Body of pancreas (tissue), 4 donors: ENCODE measurements at regions not wholly inside any gene's neighbourhood (a gene's known extent, or its start where the extent isn't known, plus 50 kb on each side); places are given as distances from the start of the nearest gene placed in this dataset.

Experiments used
- POLR2A ChIP-seq, 3 donors: fragments of 450-650 bp; IDR thresholded peaks; one replicate each; pipeline ENCODE4 v1.6.1; 2016; ENCODE audit warnings: antibody characterized with exemption in 3 of 3, mild to moderate bottlenecking in 2 of 3
- TF ChIP-seq, protein P1 (sequence below), 7 experiments: fragments of 450-650 bp in 4 of 7; fragments of 200-600 bp in 3 of 7; sonication (generic) in 3 of 7; IDR thresholded peaks; one replicate each; pipeline ENCODE4 v1.5.1; 2016 to 2019; ENCODE audit warnings: antibody characterized with exemption in 7 of 7

DNA sequence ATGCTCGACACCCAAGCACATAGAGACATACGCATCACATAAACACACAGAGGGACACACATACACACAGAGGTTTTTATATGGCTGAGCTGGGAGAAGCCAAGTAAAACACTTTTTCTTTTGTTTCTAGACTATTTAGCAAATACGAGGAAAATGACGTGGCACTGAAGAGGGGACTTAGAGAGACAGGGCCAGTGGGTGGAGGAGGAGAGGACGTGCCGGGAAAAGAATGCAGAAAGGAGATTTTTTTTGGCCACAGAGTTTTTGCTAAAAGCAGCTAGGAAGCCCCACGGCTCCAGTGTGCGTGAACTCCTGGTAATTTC is 168.5 kb upstream of the KLF7 start:
- TF ChIP-seq, protein P1, sequence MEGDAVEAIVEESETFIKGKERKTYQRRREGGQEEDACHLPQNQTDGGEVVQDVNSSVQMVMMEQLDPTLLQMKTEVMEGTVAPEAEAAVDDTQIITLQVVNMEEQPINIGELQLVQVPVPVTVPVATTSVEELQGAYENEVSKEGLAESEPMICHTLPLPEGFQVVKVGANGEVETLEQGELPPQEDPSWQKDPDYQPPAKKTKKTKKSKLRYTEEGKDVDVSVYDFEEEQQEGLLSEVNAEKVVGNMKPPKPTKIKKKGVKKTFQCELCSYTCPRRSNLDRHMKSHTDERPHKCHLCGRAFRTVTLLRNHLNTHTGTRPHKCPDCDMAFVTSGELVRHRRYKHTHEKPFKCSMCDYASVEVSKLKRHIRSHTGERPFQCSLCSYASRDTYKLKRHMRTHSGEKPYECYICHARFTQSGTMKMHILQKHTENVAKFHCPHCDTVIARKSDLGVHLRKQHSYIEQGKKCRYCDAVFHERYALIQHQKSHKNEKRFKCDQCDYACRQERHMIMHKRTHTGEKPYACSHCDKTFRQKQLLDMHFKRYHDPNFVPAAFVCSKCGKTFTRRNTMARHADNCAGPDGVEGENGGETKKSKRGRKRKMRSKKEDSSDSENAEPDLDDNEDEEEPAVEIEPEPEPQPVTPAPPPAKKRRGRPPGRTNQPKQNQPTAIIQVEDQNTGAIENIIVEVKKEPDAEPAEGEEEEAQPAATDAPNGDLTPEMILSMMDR (IDR thresholded peaks at IDR 0.05), result no peak
- TF ChIP-seq POLR2A (IDR thresholded peaks at IDR 0.05), result no peak
